ENCODE measurements at regions not wholly inside any gene's neighbourhood (a gene's known extent, or its start where the extent isn't known, plus 50 kb on each side); places are given as distances from the start of the nearest gene placed in this dataset.

DNA sequence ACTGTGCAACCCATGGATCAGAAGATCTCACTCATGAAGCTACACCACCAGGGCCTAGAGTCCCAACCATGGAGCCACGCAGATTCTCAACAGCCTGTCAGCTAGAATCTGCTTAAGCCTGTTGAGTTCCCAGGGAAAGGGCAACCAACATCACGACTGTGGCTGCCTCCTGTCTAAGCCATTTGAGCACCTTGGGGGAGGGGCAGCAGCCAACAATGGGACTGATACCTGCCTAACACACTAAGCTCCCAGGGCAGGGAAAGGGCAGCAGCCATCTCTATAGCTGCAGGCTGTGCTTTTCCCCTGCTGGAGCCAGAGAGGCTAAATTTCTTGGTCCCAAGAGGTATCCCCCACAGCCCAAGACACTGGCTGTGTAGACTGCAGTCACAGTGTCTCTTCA lies 96.5 kb upstream of the TCEAL2 start:
- TF ChIP-seq, protein P1, sequence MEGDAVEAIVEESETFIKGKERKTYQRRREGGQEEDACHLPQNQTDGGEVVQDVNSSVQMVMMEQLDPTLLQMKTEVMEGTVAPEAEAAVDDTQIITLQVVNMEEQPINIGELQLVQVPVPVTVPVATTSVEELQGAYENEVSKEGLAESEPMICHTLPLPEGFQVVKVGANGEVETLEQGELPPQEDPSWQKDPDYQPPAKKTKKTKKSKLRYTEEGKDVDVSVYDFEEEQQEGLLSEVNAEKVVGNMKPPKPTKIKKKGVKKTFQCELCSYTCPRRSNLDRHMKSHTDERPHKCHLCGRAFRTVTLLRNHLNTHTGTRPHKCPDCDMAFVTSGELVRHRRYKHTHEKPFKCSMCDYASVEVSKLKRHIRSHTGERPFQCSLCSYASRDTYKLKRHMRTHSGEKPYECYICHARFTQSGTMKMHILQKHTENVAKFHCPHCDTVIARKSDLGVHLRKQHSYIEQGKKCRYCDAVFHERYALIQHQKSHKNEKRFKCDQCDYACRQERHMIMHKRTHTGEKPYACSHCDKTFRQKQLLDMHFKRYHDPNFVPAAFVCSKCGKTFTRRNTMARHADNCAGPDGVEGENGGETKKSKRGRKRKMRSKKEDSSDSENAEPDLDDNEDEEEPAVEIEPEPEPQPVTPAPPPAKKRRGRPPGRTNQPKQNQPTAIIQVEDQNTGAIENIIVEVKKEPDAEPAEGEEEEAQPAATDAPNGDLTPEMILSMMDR (IDR thresholded peaks at IDR 0.05) = no peak
- TF ChIP-seq POLR2A (IDR thresholded peaks at IDR 0.05) = no peak

Data from prostate gland (tissue), 2 donors.